IMR-90 (cell line): ENCODE measurements at regions not wholly inside any gene's neighbourhood (a gene's known extent, or its start where the extent isn't known, plus 50 kb on each side); places are given as distances from the start of the nearest gene placed in this dataset.

ENCODE experiments used
- ATAC-seq: fragments of 200-7000 bp; cut with Tn5 transposase; 2 replicates; pipeline ENCODE4 v1.9.1; 2020; ENCODE audit warnings: low read depth, mild to moderate bottlenecking, moderate library complexity
- BruUV-seq: library from RNA; stranded (reverse); fragments of 400-500 nt; replicated peaks from 2 replicates; lab custom pipeline; 2021; lab: Mats Ljungman, UMichigan
- CTCF ChIA-PET: fragments of 300-600 bp; formaldehyde crosslinking; extraction: SDS; loops from one replicate; lab custom pipeline; 2021; ENCODE audit warnings: antibody characterized with exemption; lab: Yijun Ruan, JAX
- POLR2A ChIA-PET: fragments of 300-600 bp; sonication (Branson Sonifier 250); formaldehyde crosslinking; loops from one replicate; lab custom pipeline; 2022; ENCODE audit warnings: antibody characterized with exemption; ENCODE audit not compliant: unreplicated experiment; lab: Charles Lee
- DNase-seq: peaks from one replicate; pipeline ENCODE4 v3.0.0; 2013
- H2AFZ ChIP-seq: replicated peaks from 2 replicates; pipeline ENCODE3; 2013; ENCODE audit warnings: low read length, mild to moderate bottlenecking; ENCODE audit not compliant: poor library complexity
- H2AK5ac ChIP-seq: 2 replicates; pipeline ENCODE4 v1.6.1; 2013; ENCODE audit warnings: low read depth, low read length, inconsistent platforms
- H2AK9ac ChIP-seq: replicated peaks from 2 replicates; pipeline ENCODE3; 2013; ENCODE audit warnings: mild to moderate bottlenecking, low read depth, low read length, moderate library complexity; ENCODE audit not compliant: poor library complexity
- H2BK120ac ChIP-seq: 2 replicates; pipeline ENCODE4 v1.6.1; 2013; ENCODE audit warnings: low read depth, low read length, inconsistent platforms
- H2BK15ac ChIP-seq: 3 replicates; pipeline ENCODE4 v1.6.1; 2013; ENCODE audit warnings: low read depth, low read length, inconsistent platforms
- H2BK20ac ChIP-seq: 2 replicates; pipeline ENCODE4 v1.6.1; 2013; ENCODE audit warnings: low read depth, mild to moderate bottlenecking, inconsistent platforms, low read length, moderate library complexity
- H2BK5ac ChIP-seq: 2 replicates; pipeline ENCODE4 v1.6.1; 2013; ENCODE audit warnings: mild to moderate bottlenecking, low read depth, low read length, inconsistent platforms; ENCODE audit not compliant: poor library complexity, severe bottlenecking
- H3K14ac ChIP-seq: replicated peaks from 2 replicates; pipeline ENCODE4 v1.6.1; 2013; ENCODE audit warnings: low read depth, low read length, inconsistent platforms
- H3K18ac ChIP-seq: 2 replicates; pipeline ENCODE4 v1.6.1; 2013; ENCODE audit warnings: low read depth, low read length, control low read depth
- H3K23ac ChIP-seq: 2 replicates; pipeline ENCODE4 v1.6.1; 2013; ENCODE audit warnings: low read depth, low read length, inconsistent platforms
- H3K27ac ChIP-seq: 2 replicates; pipeline ENCODE4 v1.5.1; 2013; ENCODE audit warnings: mild to moderate bottlenecking, control low read depth, low read length; ENCODE audit not compliant: insufficient read depth
- H3K27me3 ChIP-seq: 2 replicates; pipeline ENCODE4 v1.6.1; 2013; ENCODE audit warnings: low read length; ENCODE audit not compliant: control insufficient read depth, insufficient read depth
- H3K36me3 ChIP-seq: 2 replicates; pipeline ENCODE4 v1.6.1; 2013; ENCODE audit warnings: low read length, mixed read lengths; ENCODE audit not compliant: control insufficient read depth, insufficient read depth
- H3K4ac ChIP-seq: 2 replicates; pipeline ENCODE4 v1.6.1; 2013; ENCODE audit warnings: low read depth, low read length, inconsistent platforms
- H3K4me1 ChIP-seq: 2 replicates; pipeline ENCODE4 v1.6.1; 2013; ENCODE audit warnings: low read length, mixed read lengths; ENCODE audit not compliant: control insufficient read depth, insufficient read depth
- H3K4me2 ChIP-seq: 2 replicates; pipeline ENCODE4 v1.6.1; 2013; ENCODE audit warnings: low read depth, mild to moderate bottlenecking, control low read depth, low read length, moderate library complexity
- H3K4me3 ChIP-seq: 2 replicates; pipeline ENCODE4 v1.5.1; 2013; ENCODE audit warnings: low read depth, mild to moderate bottlenecking, control low read depth, low read length, moderate library complexity; ENCODE audit not compliant: insufficient read depth
- H3K56ac ChIP-seq: 2 replicates; pipeline ENCODE4 v1.6.1; 2013; ENCODE audit warnings: low read length, inconsistent platforms; ENCODE audit not compliant: insufficient read depth; ENCODE audit errors: extremely low read depth
- H3K79me1 ChIP-seq, 2 experiments: 2 replicates each; pipeline ENCODE4 v1.6.1; 2013; ENCODE audit warnings: low read length in 2 of 2, inconsistent platforms in 1 of 2, low read depth in 1 of 2
- H3K9ac ChIP-seq: 2 replicates; pipeline ENCODE4 v1.6.1; 2013; ENCODE audit warnings: low read depth, low read length, control low read depth
- H3K9me1 ChIP-seq: 2 replicates; pipeline ENCODE4 v1.6.1; 2013; ENCODE audit warnings: low read length, inconsistent platforms; ENCODE audit not compliant: insufficient read depth
- H3K9me3 ChIP-seq: 2 replicates; pipeline ENCODE4 v1.6.1; 2013; ENCODE audit warnings: low read length; ENCODE audit not compliant: control insufficient read depth, insufficient read depth
- H4K20me1 ChIP-seq: 2 replicates; pipeline ENCODE4 v1.6.1; 2013; ENCODE audit warnings: low read length, inconsistent platforms; ENCODE audit not compliant: insufficient read depth
- H4K5ac ChIP-seq: 2 replicates; pipeline ENCODE4 v1.6.1; 2013; ENCODE audit warnings: mild to moderate bottlenecking, low read depth, low read length, control low read depth
- H4K8ac ChIP-seq, 2 experiments: 2 replicates each; pipeline ENCODE4 v1.6.1; 2013; ENCODE audit warnings: low read depth in 2 of 2, low read length in 2 of 2, control low read depth in 1 of 2, inconsistent platforms in 1 of 2
- H4K91ac ChIP-seq: 2 replicates; pipeline ENCODE4 v1.6.1; 2013; ENCODE audit warnings: low read depth, low read length, inconsistent platforms; ENCODE audit not compliant: insufficient read depth
- CEBPB ChIP-seq: IDR thresholded peaks from 2 replicates; pipeline ENCODE4 v1.6.1; 2012; ENCODE audit warnings: low read depth, low read length, improper control_type of control experiment
- CHD1 ChIP-seq: IDR thresholded peaks from 2 replicates; pipeline ENCODE4 v1.6.1; 2012; ENCODE audit warnings: low read depth, low read length, improper control_type of control experiment
- SMC3 ChIP-seq: fragments of 150-350 bp; IDR thresholded peaks from 2 replicates; pipeline ENCODE4 v1.6.1; 2016; ENCODE audit warnings: low read depth, mild to moderate bottlenecking, antibody characterized with exemption, low read length, moderate library complexity
- WGBS, 2 experiments: methylation state at CpG; one replicate each; pipeline versions ENCODE4 v1.1.5 to v1.1.7; 2013; ENCODE audit warnings: missing lambda C conversion rate in 2 of 2; ENCODE audit not compliant: insufficient read length in 1 of 2; ENCODE audit errors: extremely low coverage in 2 of 2; 5-methylcytosine and 5-hydroxymethylcytosine counted together
- dilution Hi-C: fragments of 300-500 bp; cut with HindIII; formaldehyde crosslinking; loops from one replicate; pipeline ENCODE4 v1.14.3; 2018; ENCODE audit warnings: low sequenced_read_pairs; ENCODE audit not compliant: unreplicated experiment
- in situ Hi-C: fragments of 300-500 bp; cut with MboI; formaldehyde crosslinking; loops from 3 replicates; pipeline ENCODE4 v1.14.3; 2019; ENCODE audit warnings: low sequenced_read_pairs, inconsistent platforms, mixed read lengths
- intact Hi-C: fragments of 100-400 bp; cut with micrococcal nuclease; formaldehyde crosslinking; loops from 2 replicates; pipeline ENCODE4 v1.10.0; 2022

GRCh38 chr16:59188029-59188428 is 453.9 kb upstream of the GOT2 start:
- Histone ChIP-seq H4K91ac (no peak overlapping the region), H3K23ac (no peak overlapping the region), H3K4me2 (no peak overlapping the region), H2AK5ac (no peak overlapping the region), H4K5ac (no peak overlapping the region), H3K9ac (no peak overlapping the region), H3K36me3 (no peaks in the 10 kb centered on the region), H2BK120ac (no peak overlapping the region), H3K4ac (no peak overlapping the region), H2AFZ (no peak overlapping the region), H3K4me1 (no peaks in the 10 kb centered on the region), H3K4me3 (no peak overlapping the region), H2BK20ac (no peak overlapping the region), H3K18ac (no peak overlapping the region), H3K9me1 (no peaks in the 10 kb centered on the region), H3K9me3 (peaks cover 6% of the 10 kb centered on the region; the same call in 1 of the 2 replicates), H2AK9ac (no peak overlapping the region), H3K14ac (no peak overlapping the region), H2BK5ac (no peak overlapping the region), H4K20me1 (no peaks in the 10 kb centered on the region), H3K27me3 (no peaks in the 10 kb centered on the region), H3K27ac (no peak overlapping the region), H2BK15ac (no peak overlapping the region), H4K8ac (no peak overlapping the region), H3K79me1 (no peaks in the 10 kb centered on the region), H3K56ac (no peak overlapping the region)
- TF ChIP-seq SMC3: no peak
- TF ChIP-seq CHD1: no peak
- TF ChIP-seq CEBPB: peak; percentile 56
- in situ Hi-C loops (no loop called here), dilution Hi-C loops (no loop called here), intact Hi-C loops (no loop called here)
- POLR2A ChIA-PET: no interaction called here
- no TSS peak for BruUV-seq
- CTCF ChIA-PET: no interaction called here
- DNase-seq: no peak
- no CpG with 5 or more reads among the region's 3 CpGs for WGBS, 2 experiments
- no peak for ATAC-seq
